ENCODE measurements at regions not wholly inside any gene's neighbourhood (a gene's known extent, or its start where the extent isn't known, plus 50 kb on each side); places are given as distances from the start of the nearest gene placed in this dataset.

- TF ChIP-seq POLR2A (IDR thresholded peaks at IDR 0.05) (no peak), CTCF (IDR thresholded peaks at IDR 0.05) (no peak)
Observed at GRCh38 chr22:22733881-22734373, 89.5 kb downstream of the GGTLC2 start.

Data from Peyer's patch (tissue), 4 donors.